RWPE1 (cell line): ENCODE measurements at regions not wholly inside any gene's neighbourhood (a gene's known extent, or its start where the extent isn't known, plus 50 kb on each side); places are given as distances from the start of the nearest gene placed in this dataset.

Experiments
- CTCF ChIA-PET: fragments of 350-600 bp; sonication (Branson Sonifier 250); formaldehyde crosslinking; extraction: SDS; loops from one replicate; lab custom pipeline; 2021; lab: Yijun Ruan, JAX
- POLR2A ChIA-PET: fragments of 400-600 bp; formaldehyde crosslinking; extraction: SDS; loops from one replicate; lab custom pipeline; 2020; ENCODE audit warnings: antibody characterized with exemption; ENCODE audit not compliant: low non-redundant PET; lab: Yijun Ruan, JAX
- DNase-seq: peaks from one replicate; pipeline ENCODE4 v3.0.0; 2012; ENCODE audit warnings: low spot score
- H3K27ac ChIP-seq: fragments of 450-650 bp; 2 replicates; pipeline ENCODE4 v1.5.1; 2017
- CTCF ChIP-seq: fragments of 450-650 bp; conservative IDR thresholded peaks from 2 replicates; pipeline ENCODE4 v1.5.1; 2017; ENCODE audit warnings: low read depth, mild to moderate bottlenecking

DNA sequence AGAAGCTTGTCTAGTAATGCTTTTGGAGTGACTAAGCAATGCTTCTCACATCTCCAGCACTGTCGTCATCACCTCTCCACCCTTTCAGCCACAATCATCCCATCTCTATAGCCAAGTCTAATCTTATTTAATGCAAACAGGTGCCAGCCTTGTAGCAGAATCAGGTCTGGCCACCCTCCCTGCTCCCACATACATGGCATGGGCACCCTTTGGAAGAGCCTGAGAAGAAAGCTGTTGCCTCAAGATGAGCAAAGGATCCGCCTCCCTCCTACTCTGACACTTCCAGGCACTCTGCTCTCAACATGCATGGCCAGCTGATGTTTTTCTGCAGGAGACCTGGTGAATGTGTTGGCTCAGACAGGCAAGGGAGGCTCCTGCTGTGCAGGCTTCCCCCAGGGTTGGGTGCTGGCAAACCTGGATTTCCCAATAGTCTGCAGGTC, 113.1 kb upstream of the GRIK3 start:
- ChIA-PET POLR2A (no interaction called here), CTCF (no interaction called here)
- H3K27ac ChIP-seq = no peak overlapping the region
- no peak for DNase-seq
- TF ChIP-seq CTCF = no peak

DNA sequence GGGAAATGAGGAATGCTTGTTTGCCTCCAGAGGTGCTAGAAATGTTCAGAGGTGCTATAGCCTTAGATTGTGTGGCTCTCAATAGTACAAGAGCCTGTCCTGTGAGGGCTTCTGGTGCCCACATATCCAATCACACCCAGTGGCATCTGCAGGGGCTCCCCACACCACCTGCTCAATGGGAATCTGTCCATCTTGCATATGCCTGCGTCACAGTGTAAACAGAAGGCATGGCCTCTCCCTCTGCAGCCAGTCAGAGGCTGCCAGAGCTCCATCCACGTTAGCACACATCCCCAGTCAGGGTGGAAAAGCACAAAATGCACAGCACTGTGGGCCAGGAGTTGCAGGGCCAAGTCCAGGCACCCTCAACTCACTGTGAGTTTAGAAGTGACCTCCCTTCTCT, 113.6 kb upstream of the GRIK3 start:
- DNase-seq = no peak
- ChIA-PET POLR2A (no interaction called here), CTCF (no interaction called here)
- no peak overlapping the region for H3K27ac ChIP-seq
- no peak for TF ChIP-seq CTCF

DNA sequence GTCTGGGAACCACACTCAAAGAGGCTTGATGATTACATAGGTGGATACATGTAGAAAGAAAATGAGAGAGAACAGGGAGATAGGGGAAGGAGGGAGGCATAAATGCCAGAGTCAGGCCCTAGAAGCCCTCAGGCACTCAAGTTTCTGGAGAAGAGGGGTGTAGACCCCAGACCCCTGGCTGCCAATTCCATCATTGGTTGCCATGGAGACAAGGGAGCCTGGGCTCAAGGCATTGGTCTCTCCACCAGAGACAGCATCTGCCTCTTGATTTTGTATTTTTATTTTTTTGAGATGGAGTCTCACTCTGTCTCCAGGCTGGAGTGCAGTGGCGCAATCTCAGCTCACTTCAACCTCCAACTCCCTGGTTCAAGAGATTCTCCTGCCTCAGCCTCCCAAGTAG, 114.3 kb upstream of the GRIK3 start:
- ChIA-PET CTCF (no interaction called here), POLR2A (no interaction called here)
- no peak for TF ChIP-seq CTCF
- DNase-seq = no peak
- H3K27ac ChIP-seq = no peak overlapping the region

- ChIA-PET POLR2A (no interaction called here), CTCF (interaction anchor here (1.3 kb wide), 1 partner anchor 12 kb away, joined by 3 read pairs; no protein-coding TSS in a partner anchor)
- no peak overlapping the region for H3K27ac ChIP-seq
- TF ChIP-seq CTCF = no peak
- DNase-seq = no peak
These were observed 115.0 kb upstream of the GRIK3 start for GRCh38 chr1:37149296-37149695.

DNA sequence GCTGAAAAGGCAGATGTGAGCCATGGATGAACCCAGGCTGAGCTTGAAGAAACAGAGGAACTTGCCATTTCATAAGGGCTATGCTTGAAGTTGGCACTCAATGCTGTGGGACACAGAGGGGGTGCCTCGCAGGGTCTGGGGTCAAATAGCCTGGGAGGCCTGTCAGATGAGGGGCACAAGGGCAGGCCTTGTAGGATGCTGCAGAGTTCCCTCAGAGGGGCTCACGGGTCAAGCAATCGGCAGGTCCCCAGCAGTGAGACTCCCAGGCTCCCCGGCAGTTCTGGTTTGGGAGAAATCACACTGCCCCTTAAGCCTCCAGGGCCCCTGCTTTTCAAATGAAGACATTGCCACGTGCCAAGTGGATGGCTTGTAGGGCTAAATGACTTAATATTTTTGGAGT, 116.7 kb upstream of the GRIK3 start:
- no peak for TF ChIP-seq CTCF
- ChIA-PET POLR2A (no interaction called here), CTCF (no interaction called here)
- no peak overlapping the region for H3K27ac ChIP-seq
- no peak for DNase-seq

- CTCF ChIA-PET = no interaction called here
These were observed 117.5 kb upstream of the GRIK3 start for GRCh38 chr1:37151789-37152188.

More at GRCh38 chr1:37151789-37152188, 117.5 kb upstream of the GRIK3 start:
- POLR2A ChIA-PET = no interaction called here
- no peak for TF ChIP-seq CTCF
- no peak overlapping the region for H3K27ac ChIP-seq
- no peak for DNase-seq
